ENCODE measurements at regions not wholly inside any gene's neighbourhood (a gene's known extent, or its start where the extent isn't known, plus 50 kb on each side); places are given as distances from the start of the nearest gene placed in this dataset.

DNA sequence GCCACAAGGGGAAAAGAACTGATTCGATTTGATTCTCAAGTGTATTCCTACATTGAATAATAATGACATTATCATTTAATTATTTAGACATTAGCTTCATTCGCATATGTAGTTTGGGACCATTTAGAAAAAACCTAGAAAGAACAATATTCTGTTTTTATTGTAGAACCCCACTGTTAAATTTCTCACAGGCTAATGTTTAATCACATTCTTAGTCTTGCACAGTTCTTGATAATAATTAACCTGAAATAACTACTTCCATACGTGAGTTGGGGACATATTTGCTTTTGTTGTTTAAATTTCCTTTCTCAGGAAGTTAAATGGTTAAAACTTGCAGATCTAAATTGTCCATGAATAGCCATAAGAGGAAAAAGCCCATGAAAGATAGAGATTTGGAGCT is 275.2 kb downstream of the TFAP2B start:
- TF ChIP-seq, protein P1, sequence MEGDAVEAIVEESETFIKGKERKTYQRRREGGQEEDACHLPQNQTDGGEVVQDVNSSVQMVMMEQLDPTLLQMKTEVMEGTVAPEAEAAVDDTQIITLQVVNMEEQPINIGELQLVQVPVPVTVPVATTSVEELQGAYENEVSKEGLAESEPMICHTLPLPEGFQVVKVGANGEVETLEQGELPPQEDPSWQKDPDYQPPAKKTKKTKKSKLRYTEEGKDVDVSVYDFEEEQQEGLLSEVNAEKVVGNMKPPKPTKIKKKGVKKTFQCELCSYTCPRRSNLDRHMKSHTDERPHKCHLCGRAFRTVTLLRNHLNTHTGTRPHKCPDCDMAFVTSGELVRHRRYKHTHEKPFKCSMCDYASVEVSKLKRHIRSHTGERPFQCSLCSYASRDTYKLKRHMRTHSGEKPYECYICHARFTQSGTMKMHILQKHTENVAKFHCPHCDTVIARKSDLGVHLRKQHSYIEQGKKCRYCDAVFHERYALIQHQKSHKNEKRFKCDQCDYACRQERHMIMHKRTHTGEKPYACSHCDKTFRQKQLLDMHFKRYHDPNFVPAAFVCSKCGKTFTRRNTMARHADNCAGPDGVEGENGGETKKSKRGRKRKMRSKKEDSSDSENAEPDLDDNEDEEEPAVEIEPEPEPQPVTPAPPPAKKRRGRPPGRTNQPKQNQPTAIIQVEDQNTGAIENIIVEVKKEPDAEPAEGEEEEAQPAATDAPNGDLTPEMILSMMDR (conservative IDR thresholded peaks at IDR 0.05): no peak
- no peak for TF ChIP-seq EZH2 (IDR thresholded peaks at IDR 0.05; ENCODE audit: low read depth)
